OCI-LY7 (cell line): ENCODE measurements at regions not wholly inside any gene's neighbourhood (a gene's known extent, or its start where the extent isn't known, plus 50 kb on each side); places are given as distances from the start of the nearest gene placed in this dataset.
"Not testable (repeated sequence)": the region's sequence is repeated elsewhere in the genome, so short reads cannot be mapped to it uniquely, and the experiment has no call there.

Experiments used
- BruUV-seq: library from RNA; stranded (reverse); fragments of 400-500 nt; replicated peaks from 2 replicates; lab custom pipeline; 2021; lab: Mats Ljungman, UMichigan
- CTCF ChIA-PET: fragments of 300-600 bp; sonication (Branson Sonifier 250); formaldehyde crosslinking; loops from one replicate; lab custom pipeline; 2022; ENCODE audit warnings: antibody characterized with exemption; ENCODE audit not compliant: unreplicated experiment; lab: Charles Lee
- POLR2A ChIA-PET: fragments of 300-600 bp; sonication (Branson Sonifier 250); formaldehyde crosslinking; loops from one replicate; lab custom pipeline; 2022; ENCODE audit warnings: antibody characterized with exemption; lab: Charles Lee
- DNase-seq: peaks from one replicate; pipeline ENCODE4 v3.0.0-alpha.2; 2015; ENCODE audit warnings: low spot score
- H2AFZ ChIP-seq: fragments of 200-600 bp; sonication (generic), shearing (Covaris generic); 2 replicates; pipeline ENCODE4 v1.6.1; 2014; ENCODE audit warnings: mild to moderate bottlenecking, antibody characterized with exemption, low read length, moderate library complexity
- H3K27ac ChIP-seq: fragments of 200-600 bp; sonication (generic); 2 replicates; pipeline ENCODE4 v1.5.1; 2014; ENCODE audit warnings: mixed run types, low read depth, mild to moderate bottlenecking, moderate library complexity, low read length, inconsistent platforms; ENCODE audit not compliant: poor library complexity, severe bottlenecking
- H3K36me3 ChIP-seq: fragments of 200-600 bp; sonication (generic); 2 replicates; pipeline ENCODE4 v1.6.1; 2014; ENCODE audit warnings: mild to moderate bottlenecking, antibody characterized with exemption, low read length, moderate library complexity, mixed read lengths; ENCODE audit not compliant: insufficient read depth
- H3K4me1 ChIP-seq: fragments of 200-600 bp; sonication (generic); 2 replicates; pipeline ENCODE4 v1.5.1; 2014; ENCODE audit warnings: mild to moderate bottlenecking, low read length; ENCODE audit not compliant: insufficient read depth, poor library complexity, severe bottlenecking
- H3K4me2 ChIP-seq: fragments of 200-600 bp; sonication (generic); 2 replicates; pipeline ENCODE4 v1.6.1; 2014; ENCODE audit warnings: mild to moderate bottlenecking, low read length
- H3K4me3 ChIP-seq: fragments of 200-600 bp; sonication (generic); 2 replicates; pipeline ENCODE4 v1.5.1; 2014; ENCODE audit warnings: mild to moderate bottlenecking, low read depth, low read length; ENCODE audit not compliant: poor library complexity, severe bottlenecking
- H3K79me2 ChIP-seq: fragments of 200-600 bp; sonication (generic); 2 replicates; pipeline ENCODE4 v1.6.1; 2016; ENCODE audit warnings: low read depth, mild to moderate bottlenecking, low read length, moderate library complexity, mixed read lengths; ENCODE audit not compliant: insufficient read depth
- H3K9me2 ChIP-seq: fragments of 200-600 bp; sonication (generic); 2 replicates; pipeline ENCODE4 v1.6.1; 2016; ENCODE audit warnings: mild to moderate bottlenecking, low read length, mixed read lengths; ENCODE audit not compliant: insufficient read depth
- H3K9me3 ChIP-seq: fragments of 200-600 bp; sonication (generic); 2 replicates; pipeline ENCODE4 v1.6.1; 2014; ENCODE audit warnings: mild to moderate bottlenecking, mixed run types, low read length, mixed read lengths
- H4K20me1 ChIP-seq: fragments of 200-600 bp; sonication (generic); 2 replicates; pipeline ENCODE4 v1.6.1; 2014; ENCODE audit warnings: mild to moderate bottlenecking, antibody characterized with exemption, low read length, moderate library complexity, mixed read lengths; ENCODE audit not compliant: insufficient read depth
- EZH2phosphoT487 ChIP-seq: fragments of 200-600 bp; sonication (generic); IDR thresholded peaks from 2 replicates; pipeline ENCODE4 v1.6.1; 2018; ENCODE audit warnings: low read depth, borderline replicate concordance, mild to moderate bottlenecking, mixed run types, antibody characterized with exemption, low read length, moderate library complexity, mixed read lengths
- intact Hi-C: fragments of 100-400 bp; cut with micrococcal nuclease; formaldehyde crosslinking; loops from one replicate; pipeline ENCODE4 v1.10.0; 2022; ENCODE audit not compliant: unreplicated experiment
- TF ChIP-seq, protein P1 (sequence below): fragments of 200-600 bp; sonication (generic); conservative IDR thresholded peaks from 2 replicates; pipeline ENCODE4 v1.5.1; 2014; ENCODE audit warnings: mild to moderate bottlenecking, antibody characterized with exemption, low read length, moderate library complexity, mixed read lengths

DNA sequence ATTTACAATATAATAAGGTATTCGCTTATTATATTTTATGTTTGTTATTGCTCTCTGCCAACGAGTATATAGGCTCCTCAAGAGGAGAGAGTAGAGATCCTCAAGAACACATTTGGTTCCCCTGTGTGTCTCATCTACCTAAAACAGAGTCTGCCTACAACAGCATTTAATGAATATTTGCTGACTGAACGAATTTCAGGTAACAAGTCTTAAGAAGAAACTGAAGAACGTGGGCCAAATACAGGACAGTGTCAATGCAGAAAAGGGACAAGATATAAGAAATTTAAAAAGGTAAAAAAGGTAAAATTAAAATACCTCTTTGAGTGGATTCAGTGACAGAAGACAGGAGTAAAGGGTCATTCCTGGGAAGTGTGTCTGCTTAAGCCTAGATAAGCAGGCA lies 129.2 kb downstream of the HNMT start:
- H3K79me2 ChIP-seq = no peaks in the 10 kb centered on the region
- H3K4me2 ChIP-seq = no peak overlapping the region
- ChIA-PET POLR2A (no interaction called here), CTCF (no interaction called here)
- BruUV-seq = no TSS peak
- TF ChIP-seq, protein P1, sequence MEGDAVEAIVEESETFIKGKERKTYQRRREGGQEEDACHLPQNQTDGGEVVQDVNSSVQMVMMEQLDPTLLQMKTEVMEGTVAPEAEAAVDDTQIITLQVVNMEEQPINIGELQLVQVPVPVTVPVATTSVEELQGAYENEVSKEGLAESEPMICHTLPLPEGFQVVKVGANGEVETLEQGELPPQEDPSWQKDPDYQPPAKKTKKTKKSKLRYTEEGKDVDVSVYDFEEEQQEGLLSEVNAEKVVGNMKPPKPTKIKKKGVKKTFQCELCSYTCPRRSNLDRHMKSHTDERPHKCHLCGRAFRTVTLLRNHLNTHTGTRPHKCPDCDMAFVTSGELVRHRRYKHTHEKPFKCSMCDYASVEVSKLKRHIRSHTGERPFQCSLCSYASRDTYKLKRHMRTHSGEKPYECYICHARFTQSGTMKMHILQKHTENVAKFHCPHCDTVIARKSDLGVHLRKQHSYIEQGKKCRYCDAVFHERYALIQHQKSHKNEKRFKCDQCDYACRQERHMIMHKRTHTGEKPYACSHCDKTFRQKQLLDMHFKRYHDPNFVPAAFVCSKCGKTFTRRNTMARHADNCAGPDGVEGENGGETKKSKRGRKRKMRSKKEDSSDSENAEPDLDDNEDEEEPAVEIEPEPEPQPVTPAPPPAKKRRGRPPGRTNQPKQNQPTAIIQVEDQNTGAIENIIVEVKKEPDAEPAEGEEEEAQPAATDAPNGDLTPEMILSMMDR = no peak
- H3K4me1 ChIP-seq = no peaks in the 10 kb centered on the region
- DNase-seq = no peak
- no peaks in the 10 kb centered on the region for H4K20me1 ChIP-seq
- H3K9me3 ChIP-seq = no peaks in the 10 kb centered on the region
- H3K27ac ChIP-seq = no peak overlapping the region
- intact Hi-C loops = no loop called here
- no peak overlapping the region for H2AFZ ChIP-seq
- no peak overlapping the region for H3K4me3 ChIP-seq
- H3K36me3 ChIP-seq = no peaks in the 10 kb centered on the region
- no peaks in the 10 kb centered on the region for H3K9me2 ChIP-seq

- Histone ChIP-seq H3K4me1 (no peaks in the 10 kb centered on the region), H3K79me2 (no peaks in the 10 kb centered on the region), H3K9me2 (no peaks in the 10 kb centered on the region), H3K36me3 (no peaks in the 10 kb centered on the region), H2AFZ (no peak overlapping the region), H3K27ac (no peak overlapping the region), H3K4me3 (no peak overlapping the region), H3K9me3 (no peaks in the 10 kb centered on the region), H3K4me2 (no peak overlapping the region), H4K20me1 (no peaks in the 10 kb centered on the region)
- ChIA-PET CTCF (no interaction called here), POLR2A (no interaction called here)
- no peak for DNase-seq
- BruUV-seq = no TSS peak
- TF ChIP-seq EZH2phosphoT487 = no peak
- TF ChIP-seq, protein P1 = no peak
- intact Hi-C loops = no loop called here
These were observed 129.8 kb downstream of the HNMT start for GRCh38 chr2:138094031-138094430.

DNA sequence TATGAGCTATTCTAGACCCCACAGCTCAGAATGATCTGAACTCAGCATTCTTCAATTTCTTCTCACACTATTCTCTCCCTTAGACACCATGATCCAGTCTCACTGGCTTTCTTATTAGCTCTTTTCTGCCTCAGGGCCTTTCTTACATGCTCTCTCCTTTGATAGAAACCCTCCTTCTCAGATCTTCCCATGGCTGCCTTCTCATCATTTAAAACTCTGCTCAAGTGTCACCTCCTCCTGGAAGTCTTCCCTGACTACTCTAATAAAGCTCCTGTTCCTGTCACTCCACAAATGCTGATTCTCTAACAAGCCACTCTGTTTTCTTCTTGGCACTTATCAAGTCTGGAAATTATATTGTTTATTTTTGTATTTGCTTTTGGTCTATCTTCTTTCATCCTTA lies 131.1 kb downstream of the HNMT start:
- H3K9me2 ChIP-seq = no peaks in the 10 kb centered on the region
- no peak for DNase-seq
- ChIA-PET CTCF (no interaction called here), POLR2A (interaction anchor here (0.6 to 1.0 kb wide), 2 partner anchors 11 to 580 kb away, joined by 4 to 5 read pairs; no protein-coding TSS in a partner anchor)
- intact Hi-C loops = no loop called here
- H3K4me1 ChIP-seq = no peaks in the 10 kb centered on the region
- no peaks in the 10 kb centered on the region for H3K79me2 ChIP-seq
- H2AFZ ChIP-seq = no peak overlapping the region
- H4K20me1 ChIP-seq = no peaks in the 10 kb centered on the region
- H3K9me3 ChIP-seq = no peaks in the 10 kb centered on the region
- H3K4me3 ChIP-seq = no peak overlapping the region
- no peak overlapping the region for H3K27ac ChIP-seq
- H3K4me2 ChIP-seq = no peak overlapping the region
- no peaks in the 10 kb centered on the region for H3K36me3 ChIP-seq
- TF ChIP-seq, protein P1 = no peak
- TF ChIP-seq EZH2phosphoT487 = no peak
- no TSS peak for BruUV-seq

- CTCF ChIA-PET, intact Hi-C loops, BruUV-seq, H4K20me1 ChIP-seq, H3K4me2 ChIP-seq, H3K27ac ChIP-seq, H2AFZ ChIP-seq, H3K4me3 ChIP-seq, H3K9me2 ChIP-seq, H3K9me3 ChIP-seq, H3K79me2 ChIP-seq, DNase-seq, H3K36me3 ChIP-seq, H3K4me1 ChIP-seq: not testable (repeated sequence)
- POLR2A ChIA-PET = interaction anchor here (0.5 to 1.0 kb wide), 3 partner anchors 14 to 174 kb away, joined by 3 to 5 read pairs (median 4); no protein-coding TSS in a partner anchor
These were observed 135.0 kb downstream of the HNMT start for GRCh38 chr2:138099288-138099687.
